ENCODE measurements at regions not wholly inside any gene's neighbourhood (a gene's known extent, or its start where the extent isn't known, plus 50 kb on each side); places are given as distances from the start of the nearest gene placed in this dataset.

DNA sequence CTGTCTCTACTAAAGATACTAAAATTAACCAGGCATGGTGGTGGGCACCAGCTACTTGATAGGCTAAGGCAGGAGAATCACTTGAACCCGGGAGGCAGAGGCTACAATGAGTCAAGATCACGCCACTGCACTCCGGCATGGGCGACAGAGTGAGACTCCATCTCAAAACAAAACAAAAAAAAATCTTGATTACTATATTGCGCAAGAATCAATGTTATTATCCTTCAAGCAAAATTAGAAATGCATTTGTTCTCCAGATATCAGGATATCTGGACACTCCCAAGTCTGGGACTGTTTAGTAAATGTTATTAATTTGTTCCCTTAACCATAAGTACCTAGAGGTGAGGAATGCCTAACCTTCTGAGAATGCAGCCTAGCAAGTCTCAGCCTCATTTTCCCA lies 992.2 kb upstream of the PCDH20 start:
- TF ChIP-seq, protein P1, sequence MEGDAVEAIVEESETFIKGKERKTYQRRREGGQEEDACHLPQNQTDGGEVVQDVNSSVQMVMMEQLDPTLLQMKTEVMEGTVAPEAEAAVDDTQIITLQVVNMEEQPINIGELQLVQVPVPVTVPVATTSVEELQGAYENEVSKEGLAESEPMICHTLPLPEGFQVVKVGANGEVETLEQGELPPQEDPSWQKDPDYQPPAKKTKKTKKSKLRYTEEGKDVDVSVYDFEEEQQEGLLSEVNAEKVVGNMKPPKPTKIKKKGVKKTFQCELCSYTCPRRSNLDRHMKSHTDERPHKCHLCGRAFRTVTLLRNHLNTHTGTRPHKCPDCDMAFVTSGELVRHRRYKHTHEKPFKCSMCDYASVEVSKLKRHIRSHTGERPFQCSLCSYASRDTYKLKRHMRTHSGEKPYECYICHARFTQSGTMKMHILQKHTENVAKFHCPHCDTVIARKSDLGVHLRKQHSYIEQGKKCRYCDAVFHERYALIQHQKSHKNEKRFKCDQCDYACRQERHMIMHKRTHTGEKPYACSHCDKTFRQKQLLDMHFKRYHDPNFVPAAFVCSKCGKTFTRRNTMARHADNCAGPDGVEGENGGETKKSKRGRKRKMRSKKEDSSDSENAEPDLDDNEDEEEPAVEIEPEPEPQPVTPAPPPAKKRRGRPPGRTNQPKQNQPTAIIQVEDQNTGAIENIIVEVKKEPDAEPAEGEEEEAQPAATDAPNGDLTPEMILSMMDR (IDR thresholded peaks at IDR 0.05), result no peak
- TF ChIP-seq POLR2A (IDR thresholded peaks at IDR 0.05), result no peak

All from gastroesophageal sphincter (tissue), 3 donors.